Naive thymus-derived CD4-positive, alpha-beta T cell (primary cell): ENCODE measurements at regions not wholly inside any gene's neighbourhood (a gene's known extent, or its start where the extent isn't known, plus 50 kb on each side); places are given as distances from the start of the nearest gene placed in this dataset.

ENCODE experiments used
- ATAC-seq: fragments of 150-1000 bp; cut with Tn5 transposase; 2 replicates; pipeline ENCODE4 v1.10.0; 2021; ENCODE audit warnings: mild to moderate bottlenecking, moderate library complexity
- CTCF ChIA-PET: fragments of 350-600 bp; sonication (Branson Sonifier 250); formaldehyde crosslinking; loops from one replicate; lab custom pipeline; 2021; ENCODE audit warnings: antibody characterized with exemption; lab: Charles Lee
- POLR2A ChIA-PET: fragments of 350-600 bp; sonication (Branson Sonifier 250); formaldehyde crosslinking; loops from one replicate; lab custom pipeline; 2021; ENCODE audit warnings: antibody characterized with exemption, inconsistent platforms; lab: Charles Lee
- DNase-seq, 9 donors: peaks; one replicate each; pipeline versions ENCODE4 v3.0.0 to v3.0.0-alpha.2; 2020 to 2022; ENCODE audit warnings: mixed read lengths in 1 of 9
- H3K27ac ChIP-seq: one replicate; pipeline ENCODE4 v1.7.0; 2013; ENCODE audit warnings: mild to moderate bottlenecking, low read depth, low read length, moderate library complexity
- H3K27me3 ChIP-seq, 2 donors: one replicate each; pipeline ENCODE4 v1.7.0; 2013; ENCODE audit warnings: low read length in 2 of 2, mild to moderate bottlenecking in 2 of 2, moderate library complexity in 2 of 2; ENCODE audit not compliant: control insufficient read depth in 2 of 2, insufficient read depth in 2 of 2
- H3K36me3 ChIP-seq, 3 experiments: 1 replicate in 2 of 3; 2 replicates in 1 of 3; pipeline ENCODE4 v1.7.0; 2013; ENCODE audit warnings: low read length in 3 of 3, mild to moderate bottlenecking in 3 of 3, moderate library complexity in 1 of 3; ENCODE audit not compliant: insufficient read depth in 3 of 3, control insufficient read depth in 2 of 3
- H3K4me1 ChIP-seq, 2 donors: one replicate each; pipeline ENCODE4 v1.7.0; 2013; ENCODE audit warnings: low read length in 2 of 2, mild to moderate bottlenecking in 2 of 2, moderate library complexity in 1 of 2; ENCODE audit not compliant: control insufficient read depth in 2 of 2, insufficient read depth in 2 of 2
- H3K4me3 ChIP-seq: 2 replicates; pipeline ENCODE4 v1.7.0; 2013; ENCODE audit warnings: mild to moderate bottlenecking, low read length
- H3K9me3 ChIP-seq, 3 experiments: 1 replicate in 2 of 3; 2 replicates in 1 of 3; pipeline ENCODE4 v1.7.0; 2013; ENCODE audit warnings: low read length in 3 of 3; ENCODE audit not compliant: control insufficient read depth in 2 of 3
- H3K27ac Mint-ChIP-seq, 9 donors: one replicate each; pipeline ENCODE4 v1.8.0; 2020 to 2022; ENCODE audit warnings: mixed read lengths in 9 of 9, mild to moderate bottlenecking in 8 of 9, moderate library complexity in 5 of 9, inconsistent platforms in 2 of 9
- H3K27me3 Mint-ChIP-seq, 5 donors: one replicate each; pipeline ENCODE4 v1.8.0; 2021 to 2022; ENCODE audit warnings: mixed read lengths in 5 of 5, mild to moderate bottlenecking in 1 of 5
- H3K36me3 Mint-ChIP-seq, 5 donors: one replicate each; pipeline ENCODE4 v1.8.0; 2020 to 2022; ENCODE audit warnings: mixed read lengths in 5 of 5, mild to moderate bottlenecking in 3 of 5, inconsistent platforms in 1 of 5
- H3K4me1 Mint-ChIP-seq, 7 donors: one replicate each; pipeline ENCODE4 v1.8.0; 2020 to 2022; ENCODE audit warnings: mixed read lengths in 7 of 7, mild to moderate bottlenecking in 3 of 7, inconsistent platforms in 1 of 7
- H3K4me3 Mint-ChIP-seq, 10 donors: one replicate each; pipeline ENCODE4 v1.8.0; 2020 to 2022; ENCODE audit warnings: mild to moderate bottlenecking in 10 of 10, mixed read lengths in 10 of 10, moderate library complexity in 6 of 10, inconsistent platforms in 2 of 10
- H3K9me3 Mint-ChIP-seq, 11 donors: one replicate each; pipeline ENCODE4 v1.8.0; 2020 to 2022; ENCODE audit warnings: mixed read lengths in 11 of 11, mild to moderate bottlenecking in 4 of 11, inconsistent platforms in 1 of 11, moderate library complexity in 1 of 11
- intact Hi-C, 2 donors: fragments of 100-400 bp; cut with micrococcal nuclease; formaldehyde crosslinking; loops; one replicate each; pipeline ENCODE4 v1.15.1; 2023

DNA sequence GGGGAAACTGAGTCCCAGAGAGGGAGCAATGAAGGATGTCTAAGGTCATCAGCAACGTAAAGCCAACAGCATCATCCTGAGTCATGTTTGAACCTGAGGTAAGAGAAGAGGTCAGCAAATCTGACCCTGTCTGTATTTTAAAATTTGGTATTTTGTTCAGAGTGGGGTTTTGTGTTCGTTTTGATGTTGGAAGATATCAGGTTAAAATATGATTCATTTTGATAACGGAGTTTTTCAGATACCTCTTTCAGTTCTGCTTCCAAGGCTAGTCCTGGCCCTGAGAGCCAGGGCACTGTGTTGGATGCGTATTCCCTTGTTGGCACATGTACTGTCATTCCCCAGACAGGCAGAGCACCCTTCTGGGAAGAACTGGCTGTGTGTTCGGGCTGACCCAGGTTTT is 291.0 kb downstream of the NSG2 start:
- ChIA-PET POLR2A (no interaction called here), CTCF (no interaction called here)
- Histone ChIP-seq H3K27ac (no peak overlapping the region), H3K27me3 (no peaks in the 10 kb centered on the region), H3K4me3 (no peak overlapping the region), H3K36me3 (no peaks in the 10 kb centered on the region), H3K9me3 (no peaks in the 10 kb centered on the region), H3K4me1 (no peaks in the 10 kb centered on the region)
- Mint-ChIP-seq H3K27me3 (peaks cover 10 to 38% (median 20%) of the 10 kb centered on the region in 5 donors), H3K4me3 (no peak overlapping the region), H3K4me1 (no peaks in the 10 kb centered on the region), H3K36me3 (no peaks in the 10 kb centered on the region), H3K27ac (no peak overlapping the region), H3K9me3 (peaks cover 0 to 7% (median 0%) of the 10 kb centered on the region in 11 donors)
- intact Hi-C loops: no loop called here
- DNase-seq (no peak), ATAC-seq (no peak)

DNA sequence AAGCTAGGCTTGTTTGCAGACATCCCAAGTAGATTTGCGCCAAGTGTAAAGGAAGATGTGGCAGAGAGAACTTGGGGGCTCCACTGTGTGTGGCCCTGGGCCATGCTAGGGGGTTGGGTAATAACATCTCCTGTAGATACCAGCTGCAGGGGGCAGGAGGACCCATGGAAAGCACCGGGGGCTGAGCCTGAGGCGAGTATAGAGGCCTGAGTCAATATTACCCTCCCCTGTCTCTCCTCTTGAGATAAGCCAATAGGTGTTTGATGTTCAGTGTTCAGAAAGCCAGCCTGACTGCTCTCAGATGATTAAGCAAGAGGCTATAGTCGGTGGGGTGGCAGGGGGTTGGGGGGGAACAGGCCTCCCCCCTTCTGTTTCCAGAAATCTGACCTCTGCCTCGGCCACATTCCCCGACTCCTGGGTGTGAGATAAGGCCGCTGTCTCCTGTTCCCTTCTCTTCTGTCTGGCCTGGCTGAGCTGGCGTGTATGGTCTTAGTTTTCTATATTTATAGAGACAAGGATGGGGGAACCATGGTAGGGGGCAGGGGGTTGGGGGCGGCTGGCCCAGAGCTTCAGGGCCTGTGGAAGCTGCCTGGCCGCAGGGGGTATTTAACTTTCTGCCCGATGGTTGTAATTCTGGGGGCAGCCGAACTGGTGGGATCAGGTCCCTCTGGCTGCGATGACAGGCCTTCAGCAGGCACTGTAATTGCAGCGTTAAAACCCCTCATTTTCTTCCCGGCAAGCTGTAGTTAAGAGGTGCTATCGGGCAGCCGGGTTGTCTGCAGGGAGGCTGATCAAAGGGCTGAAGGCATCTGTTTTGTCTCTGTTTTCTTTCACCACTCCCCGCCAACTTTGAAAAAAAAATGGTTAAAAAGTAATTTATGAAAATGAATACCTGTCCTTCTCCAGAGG is 292.0 kb downstream of the NSG2 start:
- H3K36me3 Mint-ChIP-seq: no peaks in the 10 kb centered on the region
- CTCF ChIA-PET: no interaction called here
- H3K27ac Mint-ChIP-seq: no peak overlapping the region
- H3K9me3 ChIP-seq: no peaks in the 10 kb centered on the region
- POLR2A ChIA-PET: no interaction called here
- H3K27ac ChIP-seq: no peak overlapping the region
- no peaks in the 10 kb centered on the region for H3K4me1 ChIP-seq
- intact Hi-C loops: no loop called here
- no peaks in the 10 kb centered on the region for H3K36me3 ChIP-seq
- no peak overlapping the region for H3K4me3 ChIP-seq
- H3K27me3 Mint-ChIP-seq: peaks cover 10 to 34% (median 17%) of the 10 kb centered on the region in 5 donors
- no peaks in the 10 kb centered on the region for H3K4me1 Mint-ChIP-seq
- DNase-seq: no peak
- peaks cover 0 to 7% (median 0%) of the 10 kb centered on the region in 11 donors for H3K9me3 Mint-ChIP-seq
- H3K27me3 ChIP-seq: no peaks in the 10 kb centered on the region
- no peak overlapping the region for H3K4me3 Mint-ChIP-seq
- ATAC-seq: no peak

DNA sequence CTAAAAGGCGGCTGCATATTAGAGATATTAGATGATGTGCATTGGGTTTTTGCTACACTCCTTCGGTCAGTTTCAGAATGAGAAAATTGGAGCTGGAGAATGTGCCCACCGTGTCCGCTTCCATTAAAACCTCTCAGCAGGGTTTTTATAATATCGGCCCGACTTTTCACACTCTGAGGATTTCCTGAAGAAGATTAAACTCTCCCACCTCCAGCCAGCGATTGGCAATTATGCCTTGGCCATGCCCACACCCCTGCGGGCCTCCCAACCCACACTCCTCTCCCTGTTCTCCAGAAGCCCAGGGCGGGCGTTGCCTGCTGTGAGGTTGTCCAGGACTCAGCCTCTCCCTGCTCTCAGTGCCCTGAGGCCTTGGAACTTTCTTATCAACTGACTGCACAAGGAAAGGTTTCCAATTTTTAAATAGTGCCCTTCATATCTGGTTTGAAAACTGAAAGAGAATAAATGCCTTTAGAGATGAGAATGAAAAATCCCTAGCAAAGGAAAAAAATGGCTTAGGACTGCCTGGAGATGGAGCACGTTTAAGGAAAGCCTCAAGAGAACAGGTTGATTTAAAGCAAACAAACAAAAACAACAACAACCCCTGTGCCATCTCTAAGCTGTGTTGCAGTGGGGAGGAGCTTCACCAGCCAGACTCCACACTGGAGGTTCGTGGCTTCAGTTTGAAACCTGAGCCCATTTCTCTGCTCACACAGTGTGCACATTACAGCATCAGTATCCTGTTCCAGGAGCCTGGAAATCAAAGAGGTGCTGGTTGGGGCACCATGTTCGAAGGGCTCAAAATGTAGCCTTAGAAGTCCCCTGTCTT is 292.9 kb downstream of the NSG2 start:
- Mint-ChIP-seq H3K4me1 (no peaks in the 10 kb centered on the region), H3K4me3 (no peak overlapping the region), H3K27ac (no peak overlapping the region), H3K36me3 (no peaks in the 10 kb centered on the region), H3K27me3 (peaks cover 10 to 34% (median 17%) of the 10 kb centered on the region in 5 donors), H3K9me3 (peaks cover 0 to 7% (median 0%) of the 10 kb centered on the region in 11 donors)
- POLR2A ChIA-PET: no interaction called here
- Histone ChIP-seq H3K9me3 (no peaks in the 10 kb centered on the region), H3K36me3 (no peaks in the 10 kb centered on the region), H3K27ac (no peak overlapping the region), H3K4me1 (no peaks in the 10 kb centered on the region), H3K4me3 (no peak overlapping the region), H3K27me3 (no peaks in the 10 kb centered on the region)
- ATAC-seq (no peak), DNase-seq (no peak)
- CTCF ChIA-PET: no interaction called here
- intact Hi-C loops: no loop called here

DNA sequence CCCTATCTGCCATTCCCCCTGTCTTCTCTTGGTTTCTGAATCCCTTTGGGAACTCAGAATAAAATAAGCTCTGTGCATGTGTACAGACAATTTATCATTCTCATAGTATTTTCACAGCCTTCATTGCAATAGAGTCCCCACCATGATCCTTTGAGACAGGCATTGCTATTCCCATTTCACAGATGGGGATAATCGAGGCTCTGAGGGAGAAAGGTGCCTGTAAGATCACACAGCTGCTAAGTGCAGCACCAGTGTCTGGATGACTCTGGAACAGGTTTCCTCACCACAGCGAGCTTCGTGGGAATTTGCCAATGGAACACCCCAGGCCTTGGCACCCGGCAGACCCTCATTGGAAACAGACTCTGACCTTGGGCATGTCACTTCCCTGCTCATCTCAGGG is 293.6 kb downstream of the NSG2 start:
- no peaks in the 10 kb centered on the region for H3K27me3 ChIP-seq
- ChIA-PET POLR2A (no interaction called here), CTCF (no interaction called here)
- H3K4me3 Mint-ChIP-seq: no peak overlapping the region
- no peak overlapping the region for H3K27ac ChIP-seq
- no peaks in the 10 kb centered on the region for H3K4me1 ChIP-seq
- H3K4me1 Mint-ChIP-seq: no peaks in the 10 kb centered on the region
- H3K36me3 ChIP-seq: no peaks in the 10 kb centered on the region
- no peaks in the 10 kb centered on the region for H3K9me3 ChIP-seq
- no peak for ATAC-seq
- DNase-seq: no peak
- peaks cover 10 to 34% (median 17%) of the 10 kb centered on the region in 5 donors for H3K27me3 Mint-ChIP-seq
- H3K9me3 Mint-ChIP-seq: peaks cover 0 to 7% (median 0%) of the 10 kb centered on the region in 11 donors
- H3K4me3 ChIP-seq: no peak overlapping the region
- intact Hi-C loops: no loop called here
- no peak overlapping the region for H3K27ac Mint-ChIP-seq
- H3K36me3 Mint-ChIP-seq: no peaks in the 10 kb centered on the region

DNA sequence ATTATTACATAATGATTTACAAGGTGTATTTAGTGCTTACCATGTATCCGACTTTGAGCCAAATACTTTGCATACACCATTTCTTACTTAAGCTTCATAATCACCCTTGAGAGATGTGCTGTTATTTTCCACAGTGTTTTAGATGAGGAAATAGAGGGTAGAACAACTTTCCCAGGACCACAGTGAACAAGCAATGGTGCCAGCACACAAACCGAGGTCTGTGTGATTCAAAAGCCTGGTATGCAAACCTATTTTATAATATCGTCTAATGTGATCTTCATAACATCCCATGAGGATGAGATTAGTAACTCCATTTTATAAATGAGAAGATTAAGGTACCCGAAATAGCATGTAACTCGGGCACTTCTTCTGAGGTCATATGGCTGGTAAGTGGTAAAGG is 294.7 kb downstream of the NSG2 start:
- peaks cover 10 to 40% (median 17%) of the 10 kb centered on the region in 5 donors for H3K27me3 Mint-ChIP-seq
- CTCF ChIA-PET: no interaction called here
- no peak overlapping the region for H3K27ac ChIP-seq
- POLR2A ChIA-PET: no interaction called here
- no peak overlapping the region for H3K27ac Mint-ChIP-seq
- H3K4me3 Mint-ChIP-seq: no peak overlapping the region
- ATAC-seq (no peak), DNase-seq (no peak)
- no peaks in the 10 kb centered on the region for H3K36me3 Mint-ChIP-seq
- no peaks in the 10 kb centered on the region for H3K36me3 ChIP-seq
- H3K4me3 ChIP-seq: no peak overlapping the region
- intact Hi-C loops: no loop called here
- H3K4me1 Mint-ChIP-seq: no peaks in the 10 kb centered on the region
- peaks cover 0 to 7% (median 0%) of the 10 kb centered on the region in 11 donors for H3K9me3 Mint-ChIP-seq
- H3K4me1 ChIP-seq: no peaks in the 10 kb centered on the region
- H3K9me3 ChIP-seq: no peaks in the 10 kb centered on the region
- no peaks in the 10 kb centered on the region for H3K27me3 ChIP-seq

DNA sequence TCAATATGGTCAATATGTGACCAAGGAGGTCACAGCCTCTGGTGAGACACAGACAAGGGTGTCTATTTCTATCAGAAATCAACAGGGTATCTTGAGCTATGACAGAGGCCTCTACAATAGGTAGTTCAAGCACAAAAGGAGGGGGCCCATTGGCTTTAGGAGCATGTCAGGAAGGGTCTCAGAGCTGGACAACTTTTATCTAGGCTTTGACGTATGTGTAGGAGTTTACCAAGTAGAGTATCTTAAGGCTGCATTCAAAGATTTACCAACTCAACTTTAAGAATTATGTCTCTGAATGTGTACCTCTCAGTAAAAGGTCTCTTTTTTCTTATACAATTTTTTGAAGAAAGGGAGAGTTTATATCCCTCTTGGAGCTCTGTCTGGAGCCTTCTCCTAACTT is 297.2 kb downstream of the NSG2 start:
- ChIA-PET POLR2A (no interaction called here), CTCF (no interaction called here)
- H3K27ac ChIP-seq: no peak overlapping the region
- peaks cover 0 to 7% (median 0%) of the 10 kb centered on the region in 11 donors for H3K9me3 Mint-ChIP-seq
- H3K4me3 ChIP-seq: no peak overlapping the region
- no peaks in the 10 kb centered on the region for H3K4me1 ChIP-seq
- no peaks in the 10 kb centered on the region for H3K4me1 Mint-ChIP-seq
- H3K27ac Mint-ChIP-seq: no peak overlapping the region
- H3K27me3 Mint-ChIP-seq: peaks cover 6 to 26% (median 10%) of the 10 kb centered on the region in 5 donors
- intact Hi-C loops: no loop called here
- H3K36me3 ChIP-seq: no peaks in the 10 kb centered on the region
- ATAC-seq (no peak), DNase-seq (no peak)
- H3K4me3 Mint-ChIP-seq: no peak overlapping the region
- H3K9me3 ChIP-seq: no peaks in the 10 kb centered on the region
- no peaks in the 10 kb centered on the region for H3K36me3 Mint-ChIP-seq
- no peaks in the 10 kb centered on the region for H3K27me3 ChIP-seq
